ELR (cell line): ENCODE measurements at regions not wholly inside any gene's neighbourhood (a gene's known extent, or its start where the extent isn't known, plus 50 kb on each side); places are given as distances from the start of the nearest gene placed in this dataset.
"Not testable (repeated sequence)": the region's sequence is repeated elsewhere in the genome, so short reads cannot be mapped to it uniquely, and the experiment has no call there.

Source experiments
- DNase-seq: peaks from one replicate; pipeline ENCODE4 v3.0.0-alpha.2; 2015; ENCODE audit warnings: low read depth

DNA sequence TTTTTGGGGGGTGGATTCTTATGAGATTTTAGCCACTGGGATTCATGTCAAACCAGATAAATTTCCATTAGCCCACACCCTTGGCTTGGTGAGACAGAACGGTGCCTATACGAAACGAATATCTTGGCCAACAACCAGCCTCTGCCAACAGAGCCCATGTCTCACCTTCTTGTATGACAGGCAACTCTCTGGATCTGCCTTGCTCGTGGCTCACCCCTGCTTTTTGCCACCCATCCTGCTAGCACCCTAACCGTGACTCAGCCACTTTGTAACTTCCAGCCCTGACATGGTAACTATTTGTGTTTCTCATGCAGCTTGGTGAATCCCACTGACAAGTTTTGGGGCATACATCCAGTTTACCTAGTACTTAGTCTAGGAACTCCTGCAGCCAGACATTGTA is 457.0 kb downstream of the SPATA31D1 start:
- no peak for DNase-seq

- no peak for DNase-seq
Measured at GRCh38 chr9:82447343-82447742, 458.8 kb downstream of the SPATA31D1 start.

DNA sequence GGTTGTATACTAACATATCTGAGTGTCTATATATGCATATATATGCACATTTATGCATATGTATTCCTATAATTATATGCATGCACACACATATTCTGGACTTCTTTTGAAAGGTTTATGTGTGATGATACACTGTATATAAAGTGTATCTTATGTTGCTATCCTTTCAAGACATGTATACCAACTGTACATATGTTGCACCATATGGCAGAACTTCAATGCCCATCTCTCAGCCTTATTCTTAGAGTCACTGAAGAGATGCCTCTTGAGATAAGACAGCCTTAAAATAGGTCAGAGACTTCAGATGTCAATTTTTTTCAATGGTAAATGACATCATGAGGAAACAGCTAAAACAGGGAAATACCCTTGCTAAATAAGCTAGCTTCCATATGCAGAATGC is 461.4 kb downstream of the SPATA31D1 start:
- no peak for DNase-seq

DNA sequence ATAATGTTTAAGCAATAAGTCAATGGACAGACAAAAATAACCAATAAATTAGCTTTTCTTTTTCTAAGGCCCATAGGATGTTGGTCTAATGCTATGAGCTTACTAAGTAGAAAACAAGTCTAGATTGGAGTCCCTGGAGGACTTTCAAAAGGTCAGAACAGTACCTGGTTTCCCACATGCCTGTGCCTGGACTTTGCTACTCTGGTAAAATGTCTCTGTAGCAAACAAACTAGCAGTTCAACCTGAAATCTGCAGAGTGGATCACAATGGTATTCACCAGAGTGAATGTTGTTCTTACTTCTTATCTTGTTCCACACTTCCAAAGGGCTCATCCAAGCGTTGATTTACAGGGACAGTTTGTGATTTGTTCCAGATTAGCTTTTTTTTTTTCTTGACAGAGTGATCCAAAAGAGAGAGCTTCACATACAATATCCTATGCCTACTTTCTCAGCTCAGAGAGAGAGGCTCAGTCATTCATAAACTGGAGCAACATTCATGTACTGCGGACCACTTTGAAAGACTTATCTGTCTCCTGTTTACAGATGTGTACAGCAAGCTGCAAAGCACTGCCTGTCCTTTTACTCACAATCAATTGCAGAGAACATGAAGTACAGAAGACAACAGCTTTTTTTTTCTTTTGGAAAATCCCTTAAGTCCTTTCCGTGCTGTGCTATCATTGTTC is 466.1 kb downstream of the SPATA31D1 start:
- no peak for DNase-seq

DNA sequence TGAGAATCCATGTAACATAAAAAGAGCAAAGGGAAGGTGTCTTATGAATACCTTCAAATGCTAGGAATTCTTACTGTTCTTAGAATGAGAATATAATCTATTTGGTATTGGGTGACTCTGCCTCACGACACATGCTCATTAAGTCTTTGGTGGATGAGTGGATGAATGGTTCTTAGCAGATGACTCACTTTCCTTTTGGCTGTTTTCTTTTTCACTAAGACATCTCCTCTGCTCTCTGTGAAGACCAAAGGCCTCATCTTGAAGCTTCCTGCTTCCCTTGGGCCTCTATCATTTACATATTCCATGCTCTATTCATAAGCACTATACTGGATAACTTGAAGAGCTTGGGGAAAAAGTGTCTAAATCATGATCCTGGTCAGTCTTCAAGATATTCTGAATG is 468.1 kb downstream of the SPATA31D1 start:
- DNase-seq: peak; percentile 28

DNA sequence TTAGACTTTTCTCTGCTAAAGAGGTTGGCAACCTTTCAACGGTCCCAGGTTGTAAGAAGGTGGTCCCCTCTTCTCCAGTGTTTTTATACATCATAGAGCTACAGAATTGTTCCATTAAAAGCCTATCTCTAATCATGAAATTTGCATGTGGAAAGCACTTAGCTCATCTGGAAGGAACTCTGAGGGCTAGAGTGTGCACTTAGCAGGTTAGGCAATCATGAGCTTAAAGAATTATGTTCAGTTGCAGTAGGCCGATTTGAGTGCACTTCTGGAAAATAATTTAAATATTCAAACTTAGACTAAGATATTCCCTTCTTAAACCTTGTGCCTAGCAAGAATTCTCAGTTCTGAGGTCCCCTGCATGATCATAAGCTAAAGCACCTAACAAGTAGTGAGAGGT is 468.7 kb downstream of the SPATA31D1 start:
- DNase-seq: no peak

GRCh38 chr9:82457891-82458290 is 469.3 kb downstream of the SPATA31D1 start:
- DNase-seq: no peak

GRCh38 chr9:82458296-82458695 is 469.7 kb downstream of the SPATA31D1 start:
- no peak for DNase-seq

GRCh38 chr9:82466616-82467260 is 478.2 kb downstream of the SPATA31D1 start:
- DNase-seq: no peak

DNA sequence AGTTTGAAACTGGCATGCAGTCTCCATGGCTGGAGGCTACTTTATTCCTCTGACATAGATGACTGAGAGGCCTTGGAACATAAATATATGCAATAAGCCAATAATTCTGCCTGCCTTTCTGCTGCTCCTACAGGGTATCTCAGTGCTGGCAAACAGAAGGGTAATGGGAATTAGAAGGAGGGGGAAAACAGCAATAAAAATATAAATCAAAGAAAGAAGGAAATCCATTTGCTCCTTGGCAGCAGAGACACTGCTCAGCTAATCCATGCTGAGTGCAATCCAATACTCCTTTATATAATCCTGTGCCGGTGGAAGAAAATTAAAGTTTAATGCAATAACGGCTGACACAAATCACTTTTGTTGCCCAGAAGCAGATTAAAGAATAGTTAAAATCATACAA is 478.9 kb downstream of the SPATA31D1 start:
- no peak for DNase-seq

DNA sequence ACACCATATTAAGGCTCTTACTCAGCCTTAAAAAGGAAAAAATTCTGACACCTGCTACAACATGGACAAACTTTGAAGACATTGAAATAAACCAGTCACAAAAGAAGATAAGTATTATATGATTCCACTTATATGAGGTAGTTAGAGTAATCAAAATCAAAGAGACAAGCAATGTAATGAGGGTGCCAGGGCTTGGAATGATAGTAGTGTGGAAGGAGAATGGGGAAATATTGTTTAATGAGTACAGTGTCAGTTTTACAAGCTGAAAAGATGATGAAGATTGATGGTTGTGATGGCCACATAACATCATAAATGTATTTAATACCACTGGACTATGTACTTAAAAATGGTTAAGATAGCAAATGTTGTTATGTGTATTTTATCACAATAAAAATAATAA is 485.7 kb downstream of the SPATA31D1 start:
- DNase-seq: no peak

DNA sequence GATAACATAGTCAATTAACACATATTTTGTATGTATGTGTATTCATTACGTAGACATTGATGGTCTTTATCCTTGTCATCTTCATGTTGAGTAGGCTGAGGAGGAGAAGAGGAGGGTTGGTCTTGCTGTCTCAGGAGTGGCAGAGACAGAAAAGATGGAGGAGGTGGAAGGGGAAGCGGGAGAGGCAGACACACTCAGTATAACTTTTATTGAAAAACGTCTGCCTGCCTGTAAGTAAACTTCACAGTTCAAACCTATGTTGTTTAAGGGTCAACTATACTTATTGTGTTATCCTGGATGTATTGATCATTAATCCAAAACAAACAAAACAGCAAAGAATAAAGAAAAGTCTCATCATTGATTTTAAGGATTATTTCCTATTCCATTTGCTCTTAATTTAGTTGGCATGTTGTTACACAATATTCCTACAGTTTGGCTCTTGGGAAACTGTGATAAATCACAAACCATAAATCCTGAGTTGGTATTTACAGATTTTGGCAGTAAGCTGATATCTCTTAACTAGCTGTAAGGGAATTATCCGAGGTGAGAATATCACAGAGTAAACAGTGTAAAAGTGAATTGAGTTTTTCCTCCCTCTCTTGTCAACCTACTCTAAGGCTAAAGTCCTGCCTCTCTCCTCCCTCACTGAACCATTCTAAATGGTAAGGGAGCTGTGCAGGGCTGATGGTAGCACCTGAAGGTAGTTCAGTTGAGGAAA is 487.2 kb downstream of the SPATA31D1 start:
- DNase-seq: no peak

GRCh38 chr9:82480921-82481320 is 492.3 kb downstream of the SPATA31D1 start:
- no peak for DNase-seq

DNA sequence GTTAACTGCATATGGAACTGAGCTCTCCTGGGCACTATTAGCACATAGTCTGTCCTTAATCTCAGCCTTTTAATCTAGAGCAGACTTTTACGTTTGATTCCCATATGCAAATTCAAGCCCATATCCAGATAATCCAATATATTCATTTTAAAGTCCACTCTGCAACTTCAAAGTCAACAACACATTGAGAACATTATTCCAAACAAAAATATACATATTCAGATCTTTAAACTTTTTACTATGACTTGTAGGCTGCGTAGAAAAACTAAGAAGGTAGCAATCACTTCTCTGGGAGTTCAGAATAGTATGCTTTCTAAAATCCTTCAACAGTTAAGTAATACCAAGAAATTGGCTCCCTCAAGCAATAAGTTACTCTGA is 499.4 kb downstream of the SPATA31D1 start:
- DNase-seq: no peak

GRCh38 chr9:82488313-82489200 is 500.0 kb downstream of the SPATA31D1 start:
- no peak for DNase-seq

- DNase-seq: peak; percentile 6
Measured at GRCh38 chr9:82489201-82489821, 500.7 kb downstream of the SPATA31D1 start.

- DNase-seq: peak; percentile 47
Measured at GRCh38 chr9:82490019-82490499, 501.5 kb downstream of the SPATA31D1 start.

- not testable (repeated sequence) for DNase-seq
Measured at GRCh38 chr9:82490821-82491220, 502.2 kb downstream of the SPATA31D1 start.

GRCh38 chr9:82491604-82492003 is 503.0 kb downstream of the SPATA31D1 start:
- no peak for DNase-seq

- no peak for DNase-seq
Measured at GRCh38 chr9:82492274-82492673, 503.7 kb downstream of the SPATA31D1 start.

- DNase-seq: no peak
Measured at GRCh38 chr9:82495884-82496777, 507.6 kb downstream of the SPATA31D1 start.
